ENCODE measurements at regions not wholly inside any gene's neighbourhood (a gene's known extent, or its start where the extent isn't known, plus 50 kb on each side); places are given as distances from the start of the nearest gene placed in this dataset.

- TF ChIP-seq POLR2A (IDR thresholded peaks at IDR 0.05; ENCODE audit: low read depth, low read length) (no peak), EZH2 (IDR thresholded peaks at IDR 0.05; ENCODE audit: borderline replicate concordance, low read depth, low read length, severe bottlenecking) (no peak), CTCF (IDR thresholded peaks at IDR 0.05; ENCODE audit: extremely low read depth in 1 of 2, insufficient read depth in 1 of 2, low read depth in 1 of 2, low read length in 2 of 2) (no peak), POLR2AphosphoS5 (IDR thresholded peaks at IDR 0.05; ENCODE audit: insufficient read depth, low read depth, low read length) (no peak), FOS (IDR thresholded peaks at IDR 0.05; ENCODE audit: borderline replicate concordance, insufficient read depth, low read length) (no peak), JUN (IDR thresholded peaks at IDR 0.05; ENCODE audit: borderline replicate concordance, insufficient read depth, insufficient read length, low read depth) (no peak), MAX (IDR thresholded peaks at IDR 0.05; ENCODE audit: insufficient read depth, insufficient read length) (no peak), MYC (IDR thresholded peaks at IDR 0.05; ENCODE audit: low read depth, low read length) (no peak), GATA2 (IDR thresholded peaks at IDR 0.05; ENCODE audit: insufficient read depth, insufficient read length, low read depth, low read length) (no peak)
Observed at GRCh38 chr7:155920068-155920461, 107.8 kb upstream of the SHH start.
